Erythroblast (primary cell): ENCODE measurements at regions not wholly inside any gene's neighbourhood (a gene's known extent, or its start where the extent isn't known, plus 50 kb on each side); places are given as distances from the start of the nearest gene placed in this dataset.

Source experiments
- GATA1 ChIP-seq: IDR thresholded peaks from 2 replicates; pipeline ENCODE4 v1.6.1; 2011; ENCODE audit warnings: low read depth, mild to moderate bottlenecking, control low read depth, low read length, moderate library complexity
- POLR2A ChIP-seq: IDR thresholded peaks from 2 replicates; pipeline ENCODE4 v1.6.1; 2011; ENCODE audit warnings: mild to moderate bottlenecking, low read length

DNA sequence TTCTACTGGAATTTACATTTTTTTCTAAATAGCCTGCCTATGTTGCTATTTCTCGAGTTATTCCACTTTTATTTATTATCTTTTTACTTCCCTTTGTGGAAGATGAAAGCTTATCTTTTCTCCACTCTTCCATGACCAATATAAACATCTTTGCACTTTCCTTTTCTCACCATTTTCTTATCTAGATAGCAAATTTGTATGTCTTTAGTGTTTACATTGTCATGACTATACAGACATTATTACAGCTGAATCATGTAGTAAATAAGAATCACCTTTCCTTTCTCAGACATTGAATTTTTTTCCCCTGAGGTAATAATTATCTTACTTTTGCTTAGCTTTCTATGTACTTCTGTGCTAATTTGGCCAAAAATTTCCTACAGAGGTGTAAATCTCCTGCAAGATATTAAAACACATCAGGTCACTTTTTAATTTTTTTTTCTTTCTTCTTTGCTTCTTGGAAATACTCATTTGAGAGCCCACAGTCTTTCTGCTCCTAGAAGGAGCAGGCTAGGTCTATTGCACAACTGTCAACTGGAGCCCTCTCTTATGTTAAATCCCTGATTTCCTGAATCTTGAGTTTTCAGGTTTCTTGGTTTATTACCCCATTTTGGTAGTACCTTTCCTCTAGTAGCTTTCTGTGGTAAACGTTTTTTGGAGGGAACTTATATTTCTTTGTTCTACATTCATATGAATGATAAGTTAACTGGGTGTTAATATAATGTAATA lies 109.0 kb upstream of the ATP2B1 start:
- TF ChIP-seq POLR2A (no peak), GATA1 (no peak)
